Islet of Langerhans (tissue), 1 donor: ENCODE measurements at regions not wholly inside any gene's neighbourhood (a gene's known extent, or its start where the extent isn't known, plus 50 kb on each side); places are given as distances from the start of the nearest gene placed in this dataset.
"Not testable (repeated sequence)": the region's sequence is repeated elsewhere in the genome, so short reads cannot be mapped to it uniquely, and the experiment has no call there.

Experiments
- FAIRE-seq: peaks from one replicate; lab custom pipeline; 2011; peaks lifted over from hg19 to GRCh38; lab: Jason Lieb, UNC

GRCh38 chr9:117938896-117939295, 234.7 kb downstream of the TLR4 start:
- FAIRE-seq, result no peak

GRCh38 chr9:117944750-117945149, 240.5 kb downstream of the TLR4 start:
- not testable (repeated sequence) for FAIRE-seq

- no peak for FAIRE-seq
Measured at GRCh38 chr9:117945286-117945685, 241.1 kb downstream of the TLR4 start.

GRCh38 chr9:117951127-117951526, 246.9 kb downstream of the TLR4 start:
- no peak for FAIRE-seq

GRCh38 chr9:117952581-117952980, 248.4 kb downstream of the TLR4 start:
- no peak for FAIRE-seq

GRCh38 chr9:117957267-117957666, 253.1 kb downstream of the TLR4 start:
- FAIRE-seq, result no peak

GRCh38 chr9:117958726-117959125, 254.5 kb downstream of the TLR4 start:
- no peak for FAIRE-seq

- no peak for FAIRE-seq
Measured at GRCh38 chr9:117963493-117964090, 259.4 kb downstream of the TLR4 start.

GRCh38 chr9:117970276-117971050, 266.3 kb downstream of the TLR4 start:
- FAIRE-seq, result no peak

- FAIRE-seq, result no peak
Measured at GRCh38 chr9:117974108-117974507, 269.9 kb downstream of the TLR4 start.

GRCh38 chr9:117979914-117980313, 275.7 kb downstream of the TLR4 start:
- no peak for FAIRE-seq

- FAIRE-seq, result no peak
Measured at GRCh38 chr9:117987945-117988344, 283.7 kb downstream of the TLR4 start.

- no peak for FAIRE-seq
Measured at GRCh38 chr9:117992006-117992405, 287.8 kb downstream of the TLR4 start.

GRCh38 chr9:118000581-118000980, 296.4 kb downstream of the TLR4 start:
- no peak for FAIRE-seq

GRCh38 chr9:118003240-118003639, 299.0 kb downstream of the TLR4 start:
- FAIRE-seq, result no peak

- FAIRE-seq, result no peak
Measured at GRCh38 chr9:118008246-118008645, 304.0 kb downstream of the TLR4 start.

GRCh38 chr9:118009614-118010013, 305.4 kb downstream of the TLR4 start:
- no peak for FAIRE-seq

GRCh38 chr9:118017607-118018122, 313.5 kb downstream of the TLR4 start:
- no peak for FAIRE-seq

- FAIRE-seq, result no peak
Measured at GRCh38 chr9:118023644-118024043, 319.4 kb downstream of the TLR4 start.

GRCh38 chr9:118028225-118028624, 324.0 kb downstream of the TLR4 start:
- FAIRE-seq, result no peak

GRCh38 chr9:118029425-118029824, 325.2 kb downstream of the TLR4 start:
- FAIRE-seq, result no peak

GRCh38 chr9:118034701-118035100, 330.5 kb downstream of the TLR4 start:
- no peak for FAIRE-seq

- FAIRE-seq, result no peak
Measured at GRCh38 chr9:118038713-118039112, 334.5 kb downstream of the TLR4 start.

GRCh38 chr9:118058227-118058626, 354.0 kb downstream of the TLR4 start:
- FAIRE-seq, result no peak
